HG02642 (cell line): ENCODE measurements at regions not wholly inside any gene's neighbourhood (a gene's known extent, or its start where the extent isn't known, plus 50 kb on each side); places are given as distances from the start of the nearest gene placed in this dataset.
A peak's percentile ranks its signal among the peaks of the same experiment; 100 is the strongest.

Experiments used
- ATAC-seq: cut with Tn5 transposase; IDR thresholded peaks from one replicate; pipeline ENCODE4 v1.9.1; 2021; ENCODE audit warnings: mild to moderate bottlenecking; ENCODE audit not compliant: unreplicated experiment, poor library complexity

DNA sequence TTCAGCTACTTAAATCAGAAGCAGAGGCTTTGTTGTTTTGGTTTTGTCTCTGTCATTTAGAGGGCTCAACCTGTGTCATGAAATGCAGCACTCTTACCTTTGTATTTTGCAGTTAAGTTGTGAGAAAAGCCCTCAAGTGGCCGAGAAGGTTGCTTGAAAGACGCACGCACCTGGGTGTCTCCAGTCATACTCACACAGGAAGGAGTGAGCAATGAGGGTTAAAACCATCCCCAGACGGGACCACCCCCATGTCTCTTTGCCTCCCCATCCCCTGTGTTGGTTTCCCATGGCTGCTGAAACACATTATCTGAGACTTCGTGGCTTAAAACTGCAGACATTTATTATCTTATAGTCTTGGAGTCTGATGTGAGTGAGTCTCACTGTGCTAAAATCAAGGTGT is 376.1 kb upstream of the CFAP20DC start:
- no peak for ATAC-seq

DNA sequence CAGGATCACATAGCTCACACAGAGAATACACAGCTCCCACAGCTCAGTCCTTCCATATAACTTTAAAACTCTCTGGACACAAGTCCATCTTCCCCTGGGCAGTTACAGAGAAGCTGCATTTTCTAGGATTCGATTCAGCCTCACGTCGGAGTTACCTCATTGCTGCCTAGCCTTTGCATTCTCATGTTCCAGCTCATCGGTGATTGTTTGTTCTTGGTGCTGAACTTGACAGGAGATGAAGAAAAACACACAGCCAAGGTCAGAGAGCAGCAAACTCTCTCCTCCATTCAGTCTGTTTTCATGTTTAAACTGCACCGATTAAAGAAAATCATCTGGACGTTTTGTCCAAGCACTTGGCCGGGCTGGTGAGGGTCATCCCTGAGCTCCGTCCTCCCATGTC is 375.5 kb upstream of the CFAP20DC start:
- no peak for ATAC-seq

DNA sequence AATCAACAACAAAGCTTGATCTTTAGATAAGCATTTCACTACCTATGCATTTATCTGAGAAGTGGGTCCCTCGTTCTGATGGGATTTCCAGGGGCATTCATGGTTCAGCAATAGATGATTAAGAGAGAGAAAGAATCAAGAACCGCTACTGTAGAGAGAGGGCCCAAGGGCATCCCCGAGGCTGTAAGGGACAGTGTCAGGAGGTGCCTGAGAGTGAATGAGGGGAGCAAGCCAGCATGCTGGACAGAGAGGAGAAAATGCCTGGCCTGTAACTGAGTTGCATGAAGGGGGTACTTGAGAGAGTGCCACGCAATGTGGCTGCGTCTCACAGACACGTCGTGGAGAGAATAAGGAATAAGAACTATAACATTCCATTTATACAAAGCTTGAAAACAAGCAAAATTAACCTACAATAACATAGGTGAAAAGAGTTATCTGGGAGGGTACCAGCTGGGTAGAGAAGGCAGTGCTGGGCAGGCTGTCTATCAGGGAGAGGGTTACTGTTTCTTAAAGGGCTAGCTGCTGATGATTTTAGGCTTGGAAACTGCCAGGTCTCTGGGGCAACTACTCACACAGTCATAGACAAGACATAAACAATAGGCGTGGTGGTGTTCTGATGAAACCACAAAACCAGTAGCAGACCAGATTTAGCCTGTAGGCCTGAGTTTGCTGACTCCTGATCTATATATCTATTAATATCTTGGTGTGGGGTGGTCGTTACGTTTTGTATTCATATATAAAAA is 374.6 kb upstream of the CFAP20DC start:
- no peak for ATAC-seq

- ATAC-seq, result no peak
Measured at GRCh38 chr3:59423707-59424106, 373.9 kb upstream of the CFAP20DC start.

- ATAC-seq, result no peak
Measured at GRCh38 chr3:59422312-59422711, 372.5 kb upstream of the CFAP20DC start.

DNA sequence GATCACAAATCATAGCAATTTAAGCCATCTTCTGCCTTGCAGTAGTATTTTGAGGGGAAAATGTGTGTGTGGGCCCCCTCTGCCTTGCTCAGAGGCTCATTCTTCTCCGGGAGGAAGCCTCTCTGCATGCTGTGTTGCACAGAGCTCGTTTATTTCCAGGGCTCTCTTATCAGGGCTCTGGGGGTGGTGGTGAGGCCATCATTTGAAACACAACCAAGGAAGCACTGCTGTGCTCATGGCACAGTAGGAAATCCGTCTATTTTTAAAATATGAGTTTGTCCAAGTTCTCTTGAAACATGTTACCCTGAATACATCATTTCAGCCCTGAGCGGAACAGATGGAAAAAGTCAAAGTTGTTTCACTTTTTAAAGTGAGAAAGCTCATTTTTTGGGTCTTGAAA is 369.0 kb upstream of the CFAP20DC start:
- ATAC-seq, result no peak

GRCh38 chr3:59412516-59412915 is 362.7 kb upstream of the CFAP20DC start:
- no peak for ATAC-seq

DNA sequence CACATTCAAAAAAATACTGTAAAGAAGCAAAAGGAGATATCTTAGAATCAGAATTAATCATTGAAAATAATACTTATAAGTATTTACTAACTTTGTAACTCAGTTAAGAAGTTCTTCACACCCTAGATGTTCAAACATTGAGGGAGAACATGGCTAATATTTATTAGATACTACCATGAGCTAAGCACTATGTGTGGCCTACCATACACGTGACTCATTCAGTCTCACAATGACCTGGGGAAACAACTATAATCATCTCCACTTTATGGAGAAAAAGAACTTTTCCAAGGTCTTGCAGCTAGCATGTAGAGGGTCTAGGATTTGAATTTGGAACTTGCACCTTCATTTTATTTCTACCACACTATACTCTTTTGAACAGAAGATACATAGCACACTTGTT is 361.9 kb upstream of the CFAP20DC start:
- ATAC-seq, result no peak

GRCh38 chr3:59411186-59411585 is 361.4 kb upstream of the CFAP20DC start:
- no peak for ATAC-seq

DNA sequence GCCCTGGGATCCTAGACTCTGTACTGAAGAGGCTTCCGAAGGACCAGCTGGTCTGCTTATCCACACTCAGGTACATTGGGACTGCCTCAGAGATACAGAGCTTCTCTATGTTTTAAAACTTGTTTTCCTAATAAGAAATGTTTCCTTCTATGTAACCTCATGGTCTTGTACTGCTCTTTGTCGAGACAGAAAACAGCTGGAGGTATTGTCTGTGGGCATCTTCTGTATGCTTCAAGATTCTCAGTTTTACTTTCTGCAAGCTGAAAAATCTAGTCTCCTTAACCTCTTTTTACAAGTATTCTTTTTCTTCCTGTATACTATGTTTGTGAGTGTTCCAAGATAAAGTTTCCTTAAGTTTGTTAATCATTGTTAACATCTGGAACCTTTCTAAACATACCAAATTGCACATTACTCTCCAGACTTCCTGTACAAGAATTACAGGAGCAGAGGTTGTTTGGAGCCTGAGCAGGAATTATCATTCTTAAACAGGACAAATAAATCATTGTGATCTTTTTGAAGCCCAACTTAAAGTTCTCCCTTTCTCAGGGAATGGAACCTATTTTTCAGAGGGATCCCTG is 358.3 kb upstream of the CFAP20DC start:
- ATAC-seq, result peak; percentile 58

- ATAC-seq, result no peak
Measured at GRCh38 chr3:59407425-59407824, 357.6 kb upstream of the CFAP20DC start.

- peak; percentile 82 for ATAC-seq
Measured at GRCh38 chr3:59406943-59407342, 357.1 kb upstream of the CFAP20DC start.

- no peak for ATAC-seq
Measured at GRCh38 chr3:59404851-59405250, 355.0 kb upstream of the CFAP20DC start.

GRCh38 chr3:59404064-59404463 is 354.2 kb upstream of the CFAP20DC start:
- ATAC-seq, result no peak

GRCh38 chr3:59401924-59402323 is 352.1 kb upstream of the CFAP20DC start:
- ATAC-seq, result peak; percentile 57

GRCh38 chr3:59392116-59392515 is 342.3 kb upstream of the CFAP20DC start:
- no peak for ATAC-seq

GRCh38 chr3:59391131-59391530 is 341.3 kb upstream of the CFAP20DC start:
- ATAC-seq, result no peak

DNA sequence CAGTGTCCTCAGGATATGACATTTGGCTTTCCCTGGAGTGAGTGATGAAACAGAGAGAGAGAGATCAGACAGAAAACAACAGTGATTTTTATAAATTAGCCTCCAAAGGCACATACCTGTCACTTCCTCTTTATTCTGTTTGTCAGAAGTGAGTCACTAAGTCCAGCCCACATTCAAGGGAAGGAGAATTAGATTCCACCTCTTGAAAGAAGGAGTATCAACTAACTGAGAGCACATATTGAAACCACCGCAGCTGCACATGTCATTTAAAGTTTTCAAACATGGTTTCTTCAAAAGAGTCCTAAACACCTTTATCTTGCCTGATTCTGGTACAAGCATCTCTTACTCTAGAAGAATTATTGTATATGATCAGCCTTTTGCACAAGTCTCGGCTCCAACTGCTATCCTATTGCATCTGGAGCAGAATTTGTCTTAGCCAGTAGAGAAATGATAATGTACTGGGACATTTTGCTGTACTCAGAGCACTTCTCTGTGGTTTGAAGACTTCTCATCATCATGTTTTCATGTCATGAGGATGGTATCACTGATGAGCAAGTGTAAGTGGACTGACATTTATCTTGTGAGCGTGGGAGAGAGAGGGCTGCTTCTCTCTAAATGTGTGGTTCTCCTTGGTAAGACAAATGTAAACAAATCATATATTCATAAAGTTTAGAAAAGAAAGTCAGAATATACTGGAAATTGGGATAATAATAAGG is 338.9 kb upstream of the CFAP20DC start:
- ATAC-seq, result peak; percentile 45

- peak; percentile 81 for ATAC-seq
Measured at GRCh38 chr3:59386165-59386564, 336.3 kb upstream of the CFAP20DC start.

DNA sequence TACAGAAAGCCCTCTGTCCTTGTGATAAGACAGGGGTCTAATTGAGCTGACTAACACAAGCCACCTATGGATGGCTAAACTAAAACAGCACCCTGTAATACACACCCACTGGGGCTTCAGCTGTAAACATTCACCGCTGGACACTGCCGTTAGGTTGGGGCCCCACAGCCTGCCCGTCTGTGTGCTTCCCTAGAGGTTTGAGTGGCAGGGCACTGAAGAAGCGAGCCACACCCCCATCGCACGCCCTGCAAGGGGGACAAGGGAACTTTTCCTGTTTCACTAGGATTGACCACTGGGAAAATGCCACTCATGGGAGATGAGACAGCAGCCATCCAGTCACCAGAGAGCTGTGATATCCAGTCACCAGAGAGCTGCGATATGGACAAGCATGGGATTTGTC is 335.7 kb upstream of the CFAP20DC start:
- no peak for ATAC-seq

- peak; percentile 67 for ATAC-seq
Measured at GRCh38 chr3:59381282-59381681, 331.5 kb upstream of the CFAP20DC start.

DNA sequence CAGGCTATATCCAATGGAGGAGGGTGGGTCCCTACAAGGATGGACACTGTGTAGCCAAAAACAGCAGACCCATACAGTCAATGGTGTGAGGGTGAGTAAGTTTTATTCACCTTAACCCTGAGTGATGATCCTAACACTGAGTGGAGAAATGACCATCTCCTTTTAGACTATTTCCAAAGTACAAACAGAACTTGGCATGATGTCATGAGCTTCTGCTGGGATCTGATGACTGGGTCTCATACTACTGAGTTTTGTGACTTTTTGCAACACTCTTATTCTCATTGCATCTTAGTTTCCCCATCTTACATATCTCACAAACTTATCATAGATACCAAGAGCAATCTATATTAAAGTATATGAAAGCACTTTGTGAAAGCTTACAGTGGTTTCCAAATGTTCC is 330.3 kb upstream of the CFAP20DC start:
- ATAC-seq, result no peak
